IMR-90 (cell line): ENCODE measurements at regions not wholly inside any gene's neighbourhood (a gene's known extent, or its start where the extent isn't known, plus 50 kb on each side); places are given as distances from the start of the nearest gene placed in this dataset.

Source experiments
- ATAC-seq: fragments of 200-7000 bp; cut with Tn5 transposase; 2 replicates; pipeline ENCODE4 v1.9.1; 2020; ENCODE audit warnings: low read depth, mild to moderate bottlenecking, moderate library complexity
- BruUV-seq: library from RNA; stranded (reverse); fragments of 400-500 nt; replicated peaks from 2 replicates; lab custom pipeline; 2021; lab: Mats Ljungman, UMichigan
- CTCF ChIA-PET: fragments of 300-600 bp; formaldehyde crosslinking; extraction: SDS; loops from one replicate; lab custom pipeline; 2021; ENCODE audit warnings: antibody characterized with exemption; lab: Yijun Ruan, JAX
- POLR2A ChIA-PET: fragments of 300-600 bp; sonication (Branson Sonifier 250); formaldehyde crosslinking; loops from one replicate; lab custom pipeline; 2022; ENCODE audit warnings: antibody characterized with exemption; ENCODE audit not compliant: unreplicated experiment; lab: Charles Lee
- DNase-seq: peaks from one replicate; pipeline ENCODE4 v3.0.0; 2013
- H2AFZ ChIP-seq: replicated peaks from 2 replicates; pipeline ENCODE3; 2013; ENCODE audit warnings: low read length, mild to moderate bottlenecking; ENCODE audit not compliant: poor library complexity
- H2AK5ac ChIP-seq: 2 replicates; pipeline ENCODE4 v1.6.1; 2013; ENCODE audit warnings: low read depth, low read length, inconsistent platforms
- H2AK9ac ChIP-seq: replicated peaks from 2 replicates; pipeline ENCODE3; 2013; ENCODE audit warnings: mild to moderate bottlenecking, low read depth, low read length, moderate library complexity; ENCODE audit not compliant: poor library complexity
- H2BK120ac ChIP-seq: 2 replicates; pipeline ENCODE4 v1.6.1; 2013; ENCODE audit warnings: low read depth, low read length, inconsistent platforms
- H2BK15ac ChIP-seq: 3 replicates; pipeline ENCODE4 v1.6.1; 2013; ENCODE audit warnings: low read depth, low read length, inconsistent platforms
- H2BK20ac ChIP-seq: 2 replicates; pipeline ENCODE4 v1.6.1; 2013; ENCODE audit warnings: low read depth, mild to moderate bottlenecking, inconsistent platforms, low read length, moderate library complexity
- H2BK5ac ChIP-seq: 2 replicates; pipeline ENCODE4 v1.6.1; 2013; ENCODE audit warnings: mild to moderate bottlenecking, low read depth, low read length, inconsistent platforms; ENCODE audit not compliant: poor library complexity, severe bottlenecking
- H3K14ac ChIP-seq: replicated peaks from 2 replicates; pipeline ENCODE4 v1.6.1; 2013; ENCODE audit warnings: low read depth, low read length, inconsistent platforms
- H3K18ac ChIP-seq: 2 replicates; pipeline ENCODE4 v1.6.1; 2013; ENCODE audit warnings: low read depth, low read length, control low read depth
- H3K23ac ChIP-seq: 2 replicates; pipeline ENCODE4 v1.6.1; 2013; ENCODE audit warnings: low read depth, low read length, inconsistent platforms
- H3K27ac ChIP-seq: 2 replicates; pipeline ENCODE4 v1.5.1; 2013; ENCODE audit warnings: mild to moderate bottlenecking, control low read depth, low read length; ENCODE audit not compliant: insufficient read depth
- H3K27me3 ChIP-seq: 2 replicates; pipeline ENCODE4 v1.6.1; 2013; ENCODE audit warnings: low read length; ENCODE audit not compliant: control insufficient read depth, insufficient read depth
- H3K36me3 ChIP-seq: 2 replicates; pipeline ENCODE4 v1.6.1; 2013; ENCODE audit warnings: low read length, mixed read lengths; ENCODE audit not compliant: control insufficient read depth, insufficient read depth
- H3K4ac ChIP-seq: 2 replicates; pipeline ENCODE4 v1.6.1; 2013; ENCODE audit warnings: low read depth, low read length, inconsistent platforms
- H3K4me1 ChIP-seq: 2 replicates; pipeline ENCODE4 v1.6.1; 2013; ENCODE audit warnings: low read length, mixed read lengths; ENCODE audit not compliant: control insufficient read depth, insufficient read depth
- H3K4me2 ChIP-seq: 2 replicates; pipeline ENCODE4 v1.6.1; 2013; ENCODE audit warnings: low read depth, mild to moderate bottlenecking, control low read depth, low read length, moderate library complexity
- H3K4me3 ChIP-seq: 2 replicates; pipeline ENCODE4 v1.5.1; 2013; ENCODE audit warnings: low read depth, mild to moderate bottlenecking, control low read depth, low read length, moderate library complexity; ENCODE audit not compliant: insufficient read depth
- H3K56ac ChIP-seq: 2 replicates; pipeline ENCODE4 v1.6.1; 2013; ENCODE audit warnings: low read length, inconsistent platforms; ENCODE audit not compliant: insufficient read depth; ENCODE audit errors: extremely low read depth
- H3K79me1 ChIP-seq, 2 experiments: 2 replicates each; pipeline ENCODE4 v1.6.1; 2013; ENCODE audit warnings: low read length in 2 of 2, inconsistent platforms in 1 of 2, low read depth in 1 of 2
- H3K9ac ChIP-seq: 2 replicates; pipeline ENCODE4 v1.6.1; 2013; ENCODE audit warnings: low read depth, low read length, control low read depth
- H3K9me1 ChIP-seq: 2 replicates; pipeline ENCODE4 v1.6.1; 2013; ENCODE audit warnings: low read length, inconsistent platforms; ENCODE audit not compliant: insufficient read depth
- H3K9me3 ChIP-seq: 2 replicates; pipeline ENCODE4 v1.6.1; 2013; ENCODE audit warnings: low read length; ENCODE audit not compliant: control insufficient read depth, insufficient read depth
- H4K20me1 ChIP-seq: 2 replicates; pipeline ENCODE4 v1.6.1; 2013; ENCODE audit warnings: low read length, inconsistent platforms; ENCODE audit not compliant: insufficient read depth
- H4K5ac ChIP-seq: 2 replicates; pipeline ENCODE4 v1.6.1; 2013; ENCODE audit warnings: mild to moderate bottlenecking, low read depth, low read length, control low read depth
- H4K8ac ChIP-seq, 2 experiments: 2 replicates each; pipeline ENCODE4 v1.6.1; 2013; ENCODE audit warnings: low read depth in 2 of 2, low read length in 2 of 2, control low read depth in 1 of 2, inconsistent platforms in 1 of 2
- H4K91ac ChIP-seq: 2 replicates; pipeline ENCODE4 v1.6.1; 2013; ENCODE audit warnings: low read depth, low read length, inconsistent platforms; ENCODE audit not compliant: insufficient read depth
- CEBPB ChIP-seq: IDR thresholded peaks from 2 replicates; pipeline ENCODE4 v1.6.1; 2012; ENCODE audit warnings: low read depth, low read length, improper control_type of control experiment
- ELK1 ChIP-seq: fragments of 150-350 bp; IDR thresholded peaks from 2 replicates; pipeline ENCODE4 v1.6.1; 2016; ENCODE audit warnings: low read depth, mild to moderate bottlenecking, low read length, moderate library complexity, borderline replicate concordance
- FOS ChIP-seq: fragments of 150-350 bp; IDR thresholded peaks from 2 replicates; pipeline ENCODE4 v1.6.1; 2016; ENCODE audit warnings: low read depth, low read length
- MAFK ChIP-seq: IDR thresholded peaks from 2 replicates; pipeline ENCODE4 v1.6.1; 2012; ENCODE audit warnings: low read depth, low read length, improper control_type of control experiment
- MAZ ChIP-seq: IDR thresholded peaks from 2 replicates; pipeline ENCODE4 v1.6.1; 2012; ENCODE audit warnings: low read depth, mild to moderate bottlenecking, low read length, improper control_type of control experiment, moderate library complexity, borderline replicate concordance
- MXI1 ChIP-seq: IDR thresholded peaks from 2 replicates; pipeline ENCODE4 v1.6.1; 2012; ENCODE audit warnings: low read depth, mild to moderate bottlenecking, low read length, moderate library complexity, borderline replicate concordance
- POLR2A ChIP-seq: IDR thresholded peaks from 2 replicates; pipeline ENCODE4 v1.6.1; 2012; ENCODE audit warnings: mild to moderate bottlenecking, low read depth, low read length
- RCOR1 ChIP-seq: IDR thresholded peaks from 2 replicates; pipeline ENCODE4 v1.6.1; 2012; ENCODE audit warnings: mild to moderate bottlenecking, low read length, improper control_type of control experiment; ENCODE audit not compliant: insufficient replicate concordance
- USF2 ChIP-seq: fragments of 150-350 bp; IDR thresholded peaks from 2 replicates; pipeline ENCODE4 v1.6.1; 2017; ENCODE audit warnings: mild to moderate bottlenecking, antibody characterized with exemption, low read length, low read depth
- WGBS, 2 experiments: methylation state at CpG; one replicate each; pipeline versions ENCODE4 v1.1.5 to v1.1.7; 2013; ENCODE audit warnings: missing lambda C conversion rate in 2 of 2; ENCODE audit not compliant: insufficient read length in 1 of 2; ENCODE audit errors: extremely low coverage in 2 of 2; 5-methylcytosine and 5-hydroxymethylcytosine counted together
- dilution Hi-C: fragments of 300-500 bp; cut with HindIII; formaldehyde crosslinking; loops from one replicate; pipeline ENCODE4 v1.14.3; 2018; ENCODE audit warnings: low sequenced_read_pairs; ENCODE audit not compliant: unreplicated experiment
- in situ Hi-C: fragments of 300-500 bp; cut with MboI; formaldehyde crosslinking; loops from 3 replicates; pipeline ENCODE4 v1.14.3; 2019; ENCODE audit warnings: low sequenced_read_pairs, inconsistent platforms, mixed read lengths
- intact Hi-C: fragments of 100-400 bp; cut with micrococcal nuclease; formaldehyde crosslinking; loops from 2 replicates; pipeline ENCODE4 v1.10.0; 2022
- TF ChIP-seq, protein P1 (sequence below): conservative IDR thresholded peaks from 2 replicates; pipeline ENCODE4 v1.5.1; 2012; ENCODE audit warnings: mild to moderate bottlenecking, low read depth, low read length, improper control_type of control experiment

- TF ChIP-seq MAFK (no peak), FOS (no peak)
Observed at GRCh38 chr2:8170552-8171327, 511.1 kb upstream of the ID2 start (continued).

GRCh38 chr2:8171608-8172007 lies 510.2 kb upstream of the ID2 start:
- Histone ChIP-seq H4K5ac (no peak overlapping the region), H4K20me1 (no peaks in the 10 kb centered on the region), H2AFZ (no peak overlapping the region), H2AK9ac (no peak overlapping the region), H3K14ac (peak overlapping the region; percentile 30; the same call in 1 of the 2 replicates), H3K9me3 (no peaks in the 10 kb centered on the region), H4K91ac (no peak overlapping the region), H3K4me2 (no peak overlapping the region), H3K79me1 (no peaks in the 10 kb centered on the region), H3K4me1 (peaks cover 13% of the 10 kb centered on the region), H3K56ac (no peak overlapping the region), H3K27me3 (no peaks in the 10 kb centered on the region), H3K4ac (peak overlapping the region; percentile 51; the same call in 1 of the 2 replicates), H4K8ac (peak overlapping the region in 1 of 2 experiments; percentile 53; a peak in 1 of 4 replicates), H3K23ac (no peak overlapping the region), H2BK15ac (0 out of 3 replicates have a peak overlapping the region, but pooled peaks have one; percentile 62), H3K18ac (peak overlapping the region; percentile 51; the same call in 1 of the 2 replicates), H3K9ac (no peak overlapping the region), H3K36me3 (no peaks in the 10 kb centered on the region), H3K9me1 (peaks cover 7% of the 10 kb centered on the region; the same call in 1 of the 2 replicates), H2AK5ac (no peak overlapping the region), H3K4me3 (no peak overlapping the region), H2BK5ac (no peak overlapping the region), H2BK20ac (peak overlapping the region; percentile 13; the same call in 1 of the 2 replicates), H3K27ac (no peak overlapping the region), H2BK120ac (peak overlapping the region; percentile 50; the same call in 1 of the 2 replicates)
- dilution Hi-C loops (no loop called here), intact Hi-C loops (no loop called here), in situ Hi-C loops (loop anchor here (25.0 kb wide), 1 partner anchor 516 kb away; the partner anchor contains the start of gene ID2)
- ATAC-seq (no peak), DNase-seq (no peak)
- ChIA-PET CTCF (interaction anchor here (0.9 kb wide), 1 partner anchor 64 kb away, joined by 3 read pairs; no protein-coding TSS in a partner anchor), POLR2A (no interaction called here)
- TF ChIP-seq USF2 (no peak), ELK1 (no peak), MAFK (no peak), FOS (no peak), MAZ (no peak), MXI1 (no peak), CEBPB (no peak), POLR2A (no peak), RCOR1 (no peak)
- TF ChIP-seq, protein P1, sequence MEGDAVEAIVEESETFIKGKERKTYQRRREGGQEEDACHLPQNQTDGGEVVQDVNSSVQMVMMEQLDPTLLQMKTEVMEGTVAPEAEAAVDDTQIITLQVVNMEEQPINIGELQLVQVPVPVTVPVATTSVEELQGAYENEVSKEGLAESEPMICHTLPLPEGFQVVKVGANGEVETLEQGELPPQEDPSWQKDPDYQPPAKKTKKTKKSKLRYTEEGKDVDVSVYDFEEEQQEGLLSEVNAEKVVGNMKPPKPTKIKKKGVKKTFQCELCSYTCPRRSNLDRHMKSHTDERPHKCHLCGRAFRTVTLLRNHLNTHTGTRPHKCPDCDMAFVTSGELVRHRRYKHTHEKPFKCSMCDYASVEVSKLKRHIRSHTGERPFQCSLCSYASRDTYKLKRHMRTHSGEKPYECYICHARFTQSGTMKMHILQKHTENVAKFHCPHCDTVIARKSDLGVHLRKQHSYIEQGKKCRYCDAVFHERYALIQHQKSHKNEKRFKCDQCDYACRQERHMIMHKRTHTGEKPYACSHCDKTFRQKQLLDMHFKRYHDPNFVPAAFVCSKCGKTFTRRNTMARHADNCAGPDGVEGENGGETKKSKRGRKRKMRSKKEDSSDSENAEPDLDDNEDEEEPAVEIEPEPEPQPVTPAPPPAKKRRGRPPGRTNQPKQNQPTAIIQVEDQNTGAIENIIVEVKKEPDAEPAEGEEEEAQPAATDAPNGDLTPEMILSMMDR = no peak
- WGBS, 2 experiments = no CpG with 5 or more reads among the region's 2 CpGs
- BruUV-seq = no TSS peak
